ENCODE measurements at regions not wholly inside any gene's neighbourhood (a gene's known extent, or its start where the extent isn't known, plus 50 kb on each side); places are given as distances from the start of the nearest gene placed in this dataset.
"Not testable (repeated sequence)": the region's sequence is repeated elsewhere in the genome, so short reads cannot be mapped to it uniquely, and the experiment has no call there.

GRCh38 chr21:17679002-17679600 is 66.4 kb upstream of the BTG3 start:
- no peaks in the 10 kb centered on the region for H3K9me3 ChIP-seq (ENCODE audit: control insufficient read depth in 2 of 2, low read length in 2 of 2)
- H3K36me3 ChIP-seq (ENCODE audit: control insufficient read depth in 2 of 2, insufficient read depth in 2 of 2, low read length in 2 of 2) = no peaks in the 10 kb centered on the region
- no peak overlapping the region for H3K9ac ChIP-seq (ENCODE audit: low read length in 2 of 2)
- no peak overlapping the region for H3K4me3 ChIP-seq (ENCODE audit: low read length in 2 of 2)
- no peaks in the 10 kb centered on the region for H3K27me3 ChIP-seq (ENCODE audit: control insufficient read depth in 1 of 2, insufficient read depth in 2 of 2, low read length in 2 of 2)
- H3K4me1 ChIP-seq (ENCODE audit: control insufficient read depth, insufficient read depth, low read length) = no peaks in the 10 kb centered on the region
- H3K27ac ChIP-seq (ENCODE audit: low read length) = no peak overlapping the region

GRCh38 chr21:17676930-17677329 is 64.2 kb upstream of the BTG3 start:
- not testable (repeated sequence) for H3K4me3 ChIP-seq (ENCODE audit: low read length in 2 of 2); H3K36me3 ChIP-seq (ENCODE audit: control insufficient read depth in 2 of 2, insufficient read depth in 2 of 2, low read length in 2 of 2); H3K4me1 ChIP-seq (ENCODE audit: control insufficient read depth, insufficient read depth, low read length); H3K27me3 ChIP-seq (ENCODE audit: control insufficient read depth in 1 of 2, insufficient read depth in 2 of 2, low read length in 2 of 2); H3K9ac ChIP-seq (ENCODE audit: low read length in 2 of 2); H3K27ac ChIP-seq (ENCODE audit: low read length); H3K9me3 ChIP-seq (ENCODE audit: control insufficient read depth in 2 of 2, low read length in 2 of 2)

GRCh38 chr21:17674106-17674505 is 61.4 kb upstream of the BTG3 start:
- Histone ChIP-seq H3K4me3 (ENCODE audit: low read length in 2 of 2) (no peak overlapping the region), H3K9me3 (ENCODE audit: control insufficient read depth in 2 of 2, low read length in 2 of 2) (no peaks in the 10 kb centered on the region), H3K9ac (ENCODE audit: low read length in 2 of 2) (no peak overlapping the region), H3K27me3 (ENCODE audit: control insufficient read depth in 1 of 2, insufficient read depth in 2 of 2, low read length in 2 of 2) (peaks cover 0 to 3% of the 10 kb centered on the region in 2 donors), H3K36me3 (ENCODE audit: control insufficient read depth in 2 of 2, insufficient read depth in 2 of 2, low read length in 2 of 2) (no peaks in the 10 kb centered on the region), H3K4me1 (ENCODE audit: control insufficient read depth, insufficient read depth, low read length) (no peaks in the 10 kb centered on the region), H3K27ac (ENCODE audit: low read length) (no peak overlapping the region)

- no peak overlapping the region for H3K9ac ChIP-seq (ENCODE audit: low read length in 2 of 2)
- no peaks in the 10 kb centered on the region for H3K9me3 ChIP-seq (ENCODE audit: control insufficient read depth in 2 of 2, low read length in 2 of 2)
- H3K4me1 ChIP-seq (ENCODE audit: control insufficient read depth, insufficient read depth, low read length) = no peaks in the 10 kb centered on the region
- peaks cover 0 to 3% of the 10 kb centered on the region in 2 donors for H3K27me3 ChIP-seq (ENCODE audit: control insufficient read depth in 1 of 2, insufficient read depth in 2 of 2, low read length in 2 of 2)
- H3K4me3 ChIP-seq (ENCODE audit: low read length in 2 of 2) = no peak overlapping the region
- no peaks in the 10 kb centered on the region for H3K36me3 ChIP-seq (ENCODE audit: control insufficient read depth in 2 of 2, insufficient read depth in 2 of 2, low read length in 2 of 2)
- no peak overlapping the region for H3K27ac ChIP-seq (ENCODE audit: low read length)
Measured at GRCh38 chr21:17673261-17674020, 60.7 kb upstream of the BTG3 start.

GRCh38 chr21:17671733-17672132 is 59.0 kb upstream of the BTG3 start:
- Histone ChIP-seq H3K27me3 (ENCODE audit: control insufficient read depth in 1 of 2, insufficient read depth in 2 of 2, low read length in 2 of 2) (peaks cover 0 to 3% of the 10 kb centered on the region in 2 donors), H3K4me3 (ENCODE audit: low read length in 2 of 2) (no peak overlapping the region), H3K36me3 (ENCODE audit: control insufficient read depth in 2 of 2, insufficient read depth in 2 of 2, low read length in 2 of 2) (no peaks in the 10 kb centered on the region), H3K27ac (ENCODE audit: low read length) (no peak overlapping the region), H3K4me1 (ENCODE audit: control insufficient read depth, insufficient read depth, low read length) (no peaks in the 10 kb centered on the region), H3K9me3 (ENCODE audit: control insufficient read depth in 2 of 2, low read length in 2 of 2) (no peaks in the 10 kb centered on the region), H3K9ac (ENCODE audit: low read length in 2 of 2) (no peak overlapping the region)

GRCh38 chr21:17668479-17669140 is 55.9 kb upstream of the BTG3 start:
- Histone ChIP-seq H3K9me3 (ENCODE audit: control insufficient read depth in 2 of 2, low read length in 2 of 2) (no peaks in the 10 kb centered on the region), H3K36me3 (ENCODE audit: control insufficient read depth in 2 of 2, insufficient read depth in 2 of 2, low read length in 2 of 2) (no peaks in the 10 kb centered on the region), H3K9ac (ENCODE audit: low read length in 2 of 2) (no peak overlapping the region), H3K4me3 (ENCODE audit: low read length in 2 of 2) (no peak overlapping the region), H3K4me1 (ENCODE audit: control insufficient read depth, insufficient read depth, low read length) (no peaks in the 10 kb centered on the region), H3K27ac (ENCODE audit: low read length) (no peak overlapping the region), H3K27me3 (ENCODE audit: control insufficient read depth in 1 of 2, insufficient read depth in 2 of 2, low read length in 2 of 2) (peaks cover 0 to 3% of the 10 kb centered on the region in 2 donors)

GRCh38 chr21:17667256-17667655 is 54.6 kb upstream of the BTG3 start:
- H3K27ac ChIP-seq (ENCODE audit: low read length) = no peak overlapping the region
- H3K9me3 ChIP-seq (ENCODE audit: control insufficient read depth in 2 of 2, low read length in 2 of 2) = no peaks in the 10 kb centered on the region
- H3K4me1 ChIP-seq (ENCODE audit: control insufficient read depth, insufficient read depth, low read length) = no peaks in the 10 kb centered on the region
- no peak overlapping the region for H3K9ac ChIP-seq (ENCODE audit: low read length in 2 of 2)
- H3K4me3 ChIP-seq (ENCODE audit: low read length in 2 of 2) = no peak overlapping the region
- no peaks in the 10 kb centered on the region for H3K27me3 ChIP-seq (ENCODE audit: control insufficient read depth in 1 of 2, insufficient read depth in 2 of 2, low read length in 2 of 2)
- H3K36me3 ChIP-seq (ENCODE audit: control insufficient read depth in 2 of 2, insufficient read depth in 2 of 2, low read length in 2 of 2) = no peaks in the 10 kb centered on the region

Data from stomach smooth muscle (tissue), 2 donors.